Hepatic stellate cell (primary cell): ENCODE measurements at regions not wholly inside any gene's neighbourhood (a gene's known extent, or its start where the extent isn't known, plus 50 kb on each side); places are given as distances from the start of the nearest gene placed in this dataset.

Experiments used
- DNase-seq: peaks from one replicate; pipeline ENCODE4 v3.0.0; 2011; ENCODE audit warnings: low spot score

GRCh38 chr5:123811831-123812230 is 299.9 kb downstream of the CSNK1G3 start:
- DNase-seq, result no peak

GRCh38 chr5:123810746-123811340 is 298.9 kb downstream of the CSNK1G3 start:
- DNase-seq, result no peak

GRCh38 chr5:123810253-123810652 is 298.3 kb downstream of the CSNK1G3 start:
- no peak for DNase-seq

GRCh38 chr5:123809594-123810221 is 297.7 kb downstream of the CSNK1G3 start:
- no peak for DNase-seq

- DNase-seq, result no peak
These were observed 296.7 kb downstream of the CSNK1G3 start for GRCh38 chr5:123808461-123809380.

GRCh38 chr5:123807177-123807945 is 295.4 kb downstream of the CSNK1G3 start:
- no peak for DNase-seq

- DNase-seq, result no peak
These were observed 294.7 kb downstream of the CSNK1G3 start for GRCh38 chr5:123806644-123807043.

- DNase-seq, result no peak
These were observed 293.3 kb downstream of the CSNK1G3 start for GRCh38 chr5:123805300-123805699.

- DNase-seq, result no peak
These were observed 291.4 kb downstream of the CSNK1G3 start for GRCh38 chr5:123803359-123803758.

GRCh38 chr5:123802298-123802951 is 290.4 kb downstream of the CSNK1G3 start:
- DNase-seq, result no peak

GRCh38 chr5:123800640-123801039 is 288.7 kb downstream of the CSNK1G3 start:
- no peak for DNase-seq

- DNase-seq, result no peak
These were observed 283.7 kb downstream of the CSNK1G3 start for GRCh38 chr5:123795688-123796087.

- DNase-seq, result no peak
These were observed 278.2 kb downstream of the CSNK1G3 start for GRCh38 chr5:123790226-123790625.

- DNase-seq, result no peak
These were observed 275.7 kb downstream of the CSNK1G3 start for GRCh38 chr5:123787635-123788034.

- no peak for DNase-seq
These were observed 275.2 kb downstream of the CSNK1G3 start for GRCh38 chr5:123787136-123787535.

- no peak for DNase-seq
These were observed 274.4 kb downstream of the CSNK1G3 start for GRCh38 chr5:123786411-123786810.

- peak; percentile 2 for DNase-seq
These were observed 273.4 kb downstream of the CSNK1G3 start for GRCh38 chr5:123785162-123786071.

- no peak for DNase-seq
These were observed 271.4 kb downstream of the CSNK1G3 start for GRCh38 chr5:123783421-123783820.

- DNase-seq, result no peak
These were observed 266.7 kb downstream of the CSNK1G3 start for GRCh38 chr5:123778641-123779040.

- DNase-seq, result peak; percentile 25
These were observed 264.8 kb downstream of the CSNK1G3 start for GRCh38 chr5:123776761-123777160.

- DNase-seq, result no peak
These were observed 259.7 kb downstream of the CSNK1G3 start for GRCh38 chr5:123771715-123772114.
